ENCODE measurements at regions not wholly inside any gene's neighbourhood (a gene's known extent, or its start where the extent isn't known, plus 50 kb on each side); places are given as distances from the start of the nearest gene placed in this dataset.

- Mint-ChIP-seq H3K9me3 (peaks cover 17% of the 10 kb centered on the region), H3K36me3 (peaks cover 8% of the 10 kb centered on the region; the same call in 1 of the 2 replicates), H3K27ac (no peak overlapping the region), H3K27me3 (ENCODE audit: low read depth) (no peaks in the 10 kb centered on the region; the same call in 1 of the 2 replicates), H3K4me1 (peaks cover 30% of the 10 kb centered on the region), H3K4me3 (no peak overlapping the region)
- ATAC-seq, result no peak
- ChIA-PET CTCF (no interaction called here), POLR2A (no interaction called here)
- TF ChIP-seq SMAD4 (CRISPR knock-in tag; IDR thresholded peaks at IDR 0.05) (no peak), ETV6 (CRISPR knock-in tag; IDR thresholded peaks at IDR 0.05) (no peak), FOXP1 (CRISPR knock-in tag; IDR thresholded peaks at IDR 0.05; ENCODE audit: borderline replicate concordance) (no peak), TEAD4 (CRISPR knock-in tag; IDR thresholded peaks at IDR 0.05) (no peak), GRHL2 (CRISPR knock-in tag; IDR thresholded peaks at IDR 0.05; ENCODE audit: insufficient replicate concordance, severe bottlenecking) (no peak), ATF6 (CRISPR knock-in tag; IDR thresholded peaks at IDR 0.05) (no peak), IRF2 (CRISPR knock-in tag; IDR thresholded peaks at IDR 0.05; ENCODE audit: borderline replicate concordance, low read depth) (no peak), ZSCAN18 (CRISPR knock-in tag; IDR thresholded peaks at IDR 0.05) (no peak), ZNF138 (CRISPR knock-in tag; conservative IDR thresholded peaks at IDR 0.05) (no peak), NR2C2 (CRISPR knock-in tag; IDR thresholded peaks at IDR 0.05) (no peak), ZNF281 (CRISPR knock-in tag; IDR thresholded peaks at IDR 0.05) (no peak), OVOL2 (CRISPR knock-in tag; IDR thresholded peaks at IDR 0.05; ENCODE audit: borderline replicate concordance) (no peak), CTCF (IDR thresholded peaks at IDR 0.05) (no peak), ZBTB43 (CRISPR knock-in tag; IDR thresholded peaks at IDR 0.05) (no peak), GABPB1 (CRISPR knock-in tag; IDR thresholded peaks at IDR 0.05) (no peak), TEAD1 (CRISPR knock-in tag; IDR thresholded peaks at IDR 0.05) (no peak)
- TF ChIP-seq, protein P1, sequence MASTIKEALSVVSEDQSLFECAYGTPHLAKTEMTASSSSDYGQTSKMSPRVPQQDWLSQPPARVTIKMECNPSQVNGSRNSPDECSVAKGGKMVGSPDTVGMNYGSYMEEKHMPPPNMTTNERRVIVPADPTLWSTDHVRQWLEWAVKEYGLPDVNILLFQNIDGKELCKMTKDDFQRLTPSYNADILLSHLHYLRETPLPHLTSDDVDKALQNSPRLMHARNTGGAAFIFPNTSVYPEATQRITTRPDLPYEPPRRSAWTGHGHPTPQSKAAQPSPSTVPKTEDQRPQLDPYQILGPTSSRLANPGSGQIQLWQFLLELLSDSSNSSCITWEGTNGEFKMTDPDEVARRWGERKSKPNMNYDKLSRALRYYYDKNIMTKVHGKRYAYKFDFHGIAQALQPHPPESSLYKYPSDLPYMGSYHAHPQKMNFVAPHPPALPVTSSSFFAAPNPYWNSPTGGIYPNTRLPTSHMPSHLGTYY (CRISPR knock-in tag; IDR thresholded peaks at IDR 0.05), result no peak
- TF ChIP-seq, protein P2, sequence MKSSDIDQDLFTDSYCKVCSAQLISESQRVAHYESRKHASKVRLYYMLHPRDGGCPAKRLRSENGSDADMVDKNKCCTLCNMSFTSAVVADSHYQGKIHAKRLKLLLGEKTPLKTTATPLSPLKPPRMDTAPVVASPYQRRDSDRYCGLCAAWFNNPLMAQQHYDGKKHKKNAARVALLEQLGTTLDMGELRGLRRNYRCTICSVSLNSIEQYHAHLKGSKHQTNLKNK (CRISPR knock-in tag; IDR thresholded peaks at IDR 0.05), result no peak
- TF ChIP-seq, protein P3, sequence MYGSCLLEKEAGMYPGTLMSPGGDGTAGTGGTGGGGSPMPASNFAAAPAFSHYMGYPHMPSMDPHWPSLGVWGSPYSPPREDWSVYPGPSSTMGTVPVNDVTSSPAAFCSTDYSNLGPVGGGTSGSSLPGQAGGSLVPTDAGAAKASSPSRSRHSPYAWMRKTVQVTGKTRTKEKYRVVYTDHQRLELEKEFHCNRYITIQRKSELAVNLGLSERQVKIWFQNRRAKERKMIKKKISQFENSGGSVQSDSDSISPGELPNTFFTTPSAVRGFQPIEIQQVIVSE (CRISPR knock-in tag; IDR thresholded peaks at IDR 0.05; ENCODE audit: borderline replicate concordance), result no peak
- DNase-seq (ENCODE audit: low spot score), result no peak
These were observed 228.1 kb downstream of the PAX1 start for GRCh38 chr20:21933526-21933925.
